Small intestine (tissue), 7 donors: ENCODE measurements at regions not wholly inside any gene's neighbourhood (a gene's known extent, or its start where the extent isn't known, plus 50 kb on each side); places are given as distances from the start of the nearest gene placed in this dataset.

Experiments used
- DNase-seq, 2 donors: peaks; one replicate each; pipeline versions ENCODE4 v3.0.0 to v3.0.0-alpha.2; 2013
- FAIRE-seq: peaks from 2 replicates; lab custom pipeline; 2012; peaks lifted over from hg19 to GRCh38; lab: Jason Lieb, UNC
- H3K27ac ChIP-seq, 3 donors: one replicate each; pipeline ENCODE4 v1.5.1; 2013; ENCODE audit warnings: low read length in 2 of 3, mild to moderate bottlenecking in 2 of 3, control low read depth in 1 of 3, inconsistent platforms in 1 of 3, low read depth in 1 of 3, moderate library complexity in 1 of 3
- H3K27me3 ChIP-seq, 3 donors: one replicate each; pipeline ENCODE4 v1.6.1; 2013; ENCODE audit warnings: low read length in 3 of 3, inconsistent platforms in 1 of 3; ENCODE audit not compliant: control insufficient read depth in 3 of 3, insufficient read depth in 3 of 3
- H3K36me3 ChIP-seq, 3 donors: one replicate each; pipeline ENCODE4 v1.6.1; 2013; ENCODE audit warnings: low read length in 3 of 3, inconsistent platforms in 1 of 3, low read depth in 1 of 3, mild to moderate bottlenecking in 1 of 3, moderate library complexity in 1 of 3; ENCODE audit not compliant: control insufficient read depth in 3 of 3, insufficient read depth in 2 of 3
- H3K4me1 ChIP-seq, 3 donors: one replicate each; pipeline ENCODE4 v1.6.1; 2013; ENCODE audit warnings: low read length in 2 of 3, inconsistent platforms in 1 of 3, low read depth in 1 of 3, mild to moderate bottlenecking in 1 of 3, moderate library complexity in 1 of 3; ENCODE audit not compliant: control insufficient read depth in 3 of 3, insufficient read depth in 2 of 3
- H3K4me3 ChIP-seq, 3 donors: one replicate each; pipeline ENCODE4 v1.5.1; 2013; ENCODE audit warnings: low read length in 3 of 3, control low read depth in 1 of 3, inconsistent platforms in 1 of 3, low read depth in 1 of 3, mild to moderate bottlenecking in 1 of 3, moderate library complexity in 1 of 3
- H3K9me3 ChIP-seq, 2 donors: one replicate each; pipeline ENCODE4 v1.6.1; 2013; ENCODE audit warnings: low read depth in 1 of 2, low read length in 1 of 2; ENCODE audit not compliant: control insufficient read depth in 2 of 2, insufficient read depth in 1 of 2
- WGBS, 3 donors: extraction: QIAGEN DNeasy Blood & Tissue Kit; methylation state at CpG; one replicate each; pipeline ENCODE4 v1.1.7; 2013; 5-methylcytosine and 5-hydroxymethylcytosine counted together
- donor health status: healthy with polysubstance abuse.
- donor health status: control.
- donor health status: control.
- donor health status: Bipolar disorder and iron deficiency.
- donor health status: healthy.

- WGBS, 3 donors = 89 to 95% (median 92%) methylated on average over 7 of the region's 7 CpGs
- H3K4me3 ChIP-seq = no peak overlapping the region
- H3K4me1 ChIP-seq = no peaks in the 10 kb centered on the region
- DNase-seq = no peak
- H3K27me3 ChIP-seq = no peaks in the 10 kb centered on the region
- no peak for FAIRE-seq
- H3K27ac ChIP-seq = no peak overlapping the region
- H3K9me3 ChIP-seq = no peaks in the 10 kb centered on the region
- no peaks in the 10 kb centered on the region for H3K36me3 ChIP-seq
Measured at GRCh38 chr4:123200051-123200940, 196.3 kb upstream of the SPRY1 start.

- no peak for FAIRE-seq
- Histone ChIP-seq H3K27me3 (no peaks in the 10 kb centered on the region), H3K4me1 (no peaks in the 10 kb centered on the region), H3K27ac (no peak overlapping the region), H3K36me3 (no peaks in the 10 kb centered on the region), H3K4me3 (no peak overlapping the region), H3K9me3 (no peaks in the 10 kb centered on the region)
- 8 to 67% (median 64%) methylated on average over 1 of the region's 1 CpG for WGBS, 3 donors
- DNase-seq = no peak
Measured at GRCh38 chr4:123204737-123205136, 191.9 kb upstream of the SPRY1 start.

DNA sequence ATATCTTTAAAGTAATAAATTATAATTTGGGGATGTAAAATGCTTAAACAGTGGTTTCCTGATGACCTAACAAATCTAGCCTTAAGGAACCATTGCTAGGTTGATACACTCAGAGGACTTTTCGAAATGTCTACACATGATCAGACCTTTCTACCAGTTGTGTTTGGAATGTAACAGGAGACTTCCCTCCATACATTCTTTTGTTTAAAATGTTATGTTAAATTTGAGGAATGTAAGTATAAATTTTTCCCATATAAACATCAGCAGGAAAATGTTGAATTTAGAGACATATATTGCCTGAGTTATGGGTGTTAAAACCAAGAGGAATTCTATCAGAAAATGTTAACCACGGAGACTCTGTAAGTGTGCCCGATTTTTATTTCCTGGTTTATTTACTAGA lies 190.6 kb upstream of the SPRY1 start:
- Histone ChIP-seq H3K27ac (no peak overlapping the region), H3K9me3 (no peaks in the 10 kb centered on the region), H3K4me1 (no peaks in the 10 kb centered on the region), H3K4me3 (no peak overlapping the region), H3K27me3 (no peaks in the 10 kb centered on the region), H3K36me3 (no peaks in the 10 kb centered on the region)
- DNase-seq (no peak), FAIRE-seq (no peak)
- WGBS, 3 donors = 71 to 90% (median 89%) methylated on average over 3 of the region's 3 CpGs

DNA sequence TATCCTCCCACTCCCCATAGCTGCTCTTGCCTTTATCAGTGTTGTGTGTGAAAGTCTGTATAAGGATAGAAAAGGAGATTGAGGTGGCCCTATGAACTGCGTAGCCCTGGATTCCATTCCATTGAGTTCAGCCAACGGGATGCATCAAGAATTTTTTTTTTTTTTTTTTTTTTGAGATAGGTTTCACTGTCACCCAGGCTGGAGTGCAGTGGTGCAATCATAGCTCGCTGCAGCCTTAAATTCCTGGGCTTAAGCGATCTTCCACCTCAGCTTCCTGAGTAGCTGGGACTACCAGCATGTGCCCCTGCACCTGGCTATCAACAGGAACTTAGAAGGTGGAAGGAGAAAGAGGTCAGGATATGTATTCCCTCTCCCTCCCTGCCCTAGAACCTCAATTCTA lies 187.2 kb upstream of the SPRY1 start:
- Histone ChIP-seq H3K4me1 (no peaks in the 10 kb centered on the region), H3K36me3 (no peaks in the 10 kb centered on the region), H3K9me3 (no peaks in the 10 kb centered on the region), H3K27ac (no peak overlapping the region), H3K27me3 (no peaks in the 10 kb centered on the region), H3K4me3 (no peak overlapping the region)
- WGBS, 3 donors = 97 to 99% (median 98%) methylated on average over 4 of the region's 4 CpGs
- no peak for DNase-seq
- no peak for FAIRE-seq

DNA sequence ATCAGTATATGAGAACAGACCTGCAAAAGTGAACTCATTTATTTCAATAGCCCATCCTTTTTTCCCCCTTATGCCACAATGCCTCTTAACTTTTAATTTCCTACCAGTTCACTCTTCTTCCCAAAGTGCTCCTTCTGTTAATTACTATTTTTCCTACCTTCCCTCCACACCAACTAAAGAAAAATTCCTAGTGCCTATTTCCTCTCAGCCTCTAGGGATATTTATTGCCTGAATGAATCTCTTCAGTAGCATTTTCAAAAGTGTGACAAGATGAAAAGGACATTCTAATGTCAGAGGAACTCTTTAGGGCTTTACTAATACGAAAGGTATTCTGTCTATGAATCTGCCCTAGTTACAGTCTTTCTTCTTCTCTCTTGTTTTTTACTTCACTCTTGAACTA lies 181.1 kb upstream of the SPRY1 start:
- H3K4me3 ChIP-seq = no peak overlapping the region
- H3K9me3 ChIP-seq = no peaks in the 10 kb centered on the region
- H3K36me3 ChIP-seq = no peaks in the 10 kb centered on the region
- H3K4me1 ChIP-seq = peaks cover 0 to 5% (median 0%) of the 10 kb centered on the region in 3 donors
- DNase-seq (no peak), FAIRE-seq (no peak)
- H3K27ac ChIP-seq = no peak overlapping the region
- WGBS, 3 donors = 95 to 98% (median 96%) methylated on average over 1 of the region's 1 CpG
- no peaks in the 10 kb centered on the region for H3K27me3 ChIP-seq

- Histone ChIP-seq H3K9me3 (no peaks in the 10 kb centered on the region), H3K27me3 (no peaks in the 10 kb centered on the region), H3K4me3 (no peak overlapping the region), H3K36me3 (no peaks in the 10 kb centered on the region), H3K4me1 (peaks cover 0 to 5% (median 0%) of the 10 kb centered on the region in 3 donors), H3K27ac (no peak overlapping the region)
- WGBS, 3 donors = 23 to 37% (median 30%) methylated on average over 1 of the region's 1 CpG
- FAIRE-seq (no peak), DNase-seq (no peak)
Measured at GRCh38 chr4:123216543-123216942, 180.1 kb upstream of the SPRY1 start.

DNA sequence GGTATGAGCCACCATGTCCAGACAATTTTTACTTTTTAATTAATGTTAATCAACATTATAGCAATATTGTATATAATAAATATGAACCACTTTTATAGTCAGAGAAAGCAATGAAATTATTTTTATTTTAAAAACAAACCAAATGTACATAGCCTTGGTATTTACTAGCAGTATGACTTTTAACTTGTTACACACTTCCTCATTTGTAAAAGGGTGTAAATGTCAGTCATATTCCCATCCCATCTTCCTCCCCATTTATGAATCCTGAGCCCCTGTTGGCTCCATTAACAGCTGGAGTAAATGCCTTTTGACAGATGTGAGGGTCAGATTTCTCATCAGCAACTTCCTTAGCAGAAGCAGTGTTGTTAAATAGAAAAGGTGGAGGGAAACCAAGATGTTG lies 179.6 kb upstream of the SPRY1 start:
- DNase-seq = no peak
- no peaks in the 10 kb centered on the region for H3K9me3 ChIP-seq
- peaks cover 0 to 5% (median 0%) of the 10 kb centered on the region in 3 donors for H3K4me1 ChIP-seq
- no peak overlapping the region for H3K4me3 ChIP-seq
- no peak overlapping the region for H3K27ac ChIP-seq
- FAIRE-seq = no peak
- no peaks in the 10 kb centered on the region for H3K36me3 ChIP-seq
- H3K27me3 ChIP-seq = no peaks in the 10 kb centered on the region

DNA sequence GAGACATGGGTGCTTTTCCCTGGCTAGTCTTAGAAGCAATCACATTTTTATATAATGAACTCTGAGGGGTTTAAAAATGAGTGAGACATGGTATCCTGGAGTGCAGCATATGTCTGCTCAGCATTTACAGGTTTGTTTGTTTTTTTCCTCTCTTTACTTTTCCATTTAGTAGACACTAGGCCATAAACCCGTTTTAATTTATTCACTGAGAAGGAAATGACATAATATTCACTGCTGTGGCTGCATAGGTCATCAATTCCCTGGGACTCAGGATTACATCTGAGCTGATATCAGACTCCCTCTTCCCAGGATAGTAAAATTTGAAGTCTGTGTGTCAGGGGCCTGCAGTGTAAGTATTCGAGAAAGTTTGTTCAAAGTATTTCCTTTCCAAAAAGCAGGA lies 178.9 kb upstream of the SPRY1 start:
- Histone ChIP-seq H3K36me3 (no peaks in the 10 kb centered on the region), H3K9me3 (no peaks in the 10 kb centered on the region), H3K4me3 (no peak overlapping the region), H3K27me3 (no peaks in the 10 kb centered on the region), H3K27ac (no peak overlapping the region), H3K4me1 (peaks cover 0 to 5% (median 0%) of the 10 kb centered on the region in 3 donors)
- no peak for FAIRE-seq
- WGBS, 3 donors = 46 to 57% (median 47%) methylated on average over 2 of the region's 2 CpGs
- peak in 1 of 2 donors; percentile 19 for DNase-seq
